Left ventricle myocardium inferior (tissue), 1 donor: ENCODE measurements at regions not wholly inside any gene's neighbourhood (a gene's known extent, or its start where the extent isn't known, plus 50 kb on each side); places are given as distances from the start of the nearest gene placed in this dataset.
A peak's percentile ranks its signal among the peaks of the same experiment; 100 is the strongest.

ENCODE experiments used
- DNase-seq: peaks from one replicate; pipeline ENCODE4 v3.0.0-alpha.2; 2020
- H3K27ac ChIP-seq: fragments of 200-600 bp; replicated peaks from 2 replicates; pipeline ENCODE4 v1.8.0; 2021
- H3K27me3 ChIP-seq: fragments of 200-600 bp; 2 replicates; pipeline ENCODE4 v1.8.0; 2021; ENCODE audit warnings: low read depth
- H3K36me3 ChIP-seq: fragments of 200-600 bp; 2 replicates; pipeline ENCODE4 v1.8.0; 2021
- H3K4me1 ChIP-seq: fragments of 200-600 bp; 2 replicates; pipeline ENCODE4 v1.8.0; 2021
- H3K4me3 ChIP-seq: fragments of 200-600 bp; 2 replicates; pipeline ENCODE4 v1.8.0; 2021; ENCODE audit warnings: mild to moderate bottlenecking, moderate library complexity
- H3K9me3 ChIP-seq: fragments of 200-600 bp; replicated peaks from 2 replicates; pipeline ENCODE4 v1.8.0; 2021
- CTCF ChIP-seq: fragments of 200-600 bp; IDR thresholded peaks from 2 replicates; pipeline ENCODE4 v1.8.0; 2021; ENCODE audit warnings: antibody characterized with exemption, mild to moderate bottlenecking, borderline replicate concordance
- intact Hi-C: fragments of 100-400 bp; cut with micrococcal nuclease; formaldehyde crosslinking; loops from one replicate; pipeline ENCODE4 v1.11.0; 2022
- donor health status: DM: no; HTN: yes; CAD: no; lungs with severe emphysema.

GRCh38 chr12:107444771-107445170, 240.8 kb upstream of the PWP1 start:
- H3K36me3 ChIP-seq: no peaks in the 10 kb centered on the region
- no peak overlapping the region for H3K27ac ChIP-seq
- H3K4me3 ChIP-seq: no peak overlapping the region
- intact Hi-C loops: no loop called here
- DNase-seq: no peak
- no peaks in the 10 kb centered on the region for H3K9me3 ChIP-seq
- H3K4me1 ChIP-seq: peaks cover 7% of the 10 kb centered on the region
- peaks cover 10% of the 10 kb centered on the region for H3K27me3 ChIP-seq
- TF ChIP-seq CTCF: no peak

- H3K4me3 ChIP-seq: no peak overlapping the region
- H3K36me3 ChIP-seq: no peaks in the 10 kb centered on the region
- no peak for TF ChIP-seq CTCF
- H3K27me3 ChIP-seq: peaks cover 3% of the 10 kb centered on the region
- H3K9me3 ChIP-seq: no peaks in the 10 kb centered on the region
- H3K4me1 ChIP-seq: peaks cover 7% of the 10 kb centered on the region
- no peak for DNase-seq
- no peak overlapping the region for H3K27ac ChIP-seq
- intact Hi-C loops: no loop called here
Observed at GRCh38 chr12:107446476-107446875, 239.1 kb upstream of the PWP1 start.

- Histone ChIP-seq H3K4me1 (peaks cover 7% of the 10 kb centered on the region), H3K9me3 (no peaks in the 10 kb centered on the region), H3K27me3 (peaks cover 3% of the 10 kb centered on the region), H3K36me3 (no peaks in the 10 kb centered on the region), H3K4me3 (no peak overlapping the region), H3K27ac (no peak overlapping the region)
- TF ChIP-seq CTCF: no peak
- intact Hi-C loops: no loop called here
- no peak for DNase-seq
Observed at GRCh38 chr12:107447336-107447735, 238.3 kb upstream of the PWP1 start.

GRCh38 chr12:107448198-107448597, 237.4 kb upstream of the PWP1 start:
- TF ChIP-seq CTCF: peak; percentile 47
- Histone ChIP-seq H3K27ac (no peak overlapping the region), H3K4me3 (no peak overlapping the region), H3K36me3 (no peaks in the 10 kb centered on the region), H3K9me3 (no peaks in the 10 kb centered on the region), H3K27me3 (peaks cover 3% of the 10 kb centered on the region), H3K4me1 (peaks cover 7% of the 10 kb centered on the region)
- no peak for DNase-seq
- intact Hi-C loops: no loop called here

GRCh38 chr12:107449891-107450290, 235.7 kb upstream of the PWP1 start:
- intact Hi-C loops: no loop called here
- TF ChIP-seq CTCF: no peak

GRCh38 chr12:107450541-107450940, 235.1 kb upstream of the PWP1 start:
- intact Hi-C loops: no loop called here
- TF ChIP-seq CTCF: no peak

More at GRCh38 chr12:107449891-107450290, 235.7 kb upstream of the PWP1 start:
- peaks cover 3% of the 10 kb centered on the region for H3K27me3 ChIP-seq
- no peak for DNase-seq
- H3K36me3 ChIP-seq: no peaks in the 10 kb centered on the region
- no peaks in the 10 kb centered on the region for H3K9me3 ChIP-seq
- H3K4me3 ChIP-seq: no peak overlapping the region
- H3K4me1 ChIP-seq: peaks cover 4% of the 10 kb centered on the region
- H3K27ac ChIP-seq: no peak overlapping the region

More at GRCh38 chr12:107450541-107450940, 235.1 kb upstream of the PWP1 start:
- H3K27ac ChIP-seq: no peak overlapping the region
- H3K27me3 ChIP-seq: peaks cover 3% of the 10 kb centered on the region
- H3K36me3 ChIP-seq: no peaks in the 10 kb centered on the region
- no peaks in the 10 kb centered on the region for H3K9me3 ChIP-seq
- no peak for DNase-seq
- no peaks in the 10 kb centered on the region for H3K4me1 ChIP-seq
- no peak overlapping the region for H3K4me3 ChIP-seq
